Transverse colon (tissue), 4 donors: ENCODE measurements at regions not wholly inside any gene's neighbourhood (a gene's known extent, or its start where the extent isn't known, plus 50 kb on each side); places are given as distances from the start of the nearest gene placed in this dataset.

Experiments
- DNase-seq: peaks from one replicate; pipeline ENCODE4 v3.0.0-alpha.2; 2019
- H3K27ac ChIP-seq, 4 donors: fragments of 200-600 bp; sonication (generic); 2 replicates each; pipeline ENCODE4 v1.5.1; 2016 to 2018; ENCODE audit warnings: inconsistent platforms in 4 of 4
- H3K27me3 ChIP-seq: fragments of 200-600 bp; sonication (generic); 2 replicates; pipeline ENCODE4 v1.5.1; 2017; ENCODE audit warnings: inconsistent platforms
- H3K36me3 ChIP-seq, 4 donors: fragments of 200-600 bp; sonication (generic); 2 replicates each; pipeline ENCODE4 v1.5.1; 2017 to 2019; ENCODE audit warnings: inconsistent platforms in 4 of 4
- H3K4me1 ChIP-seq, 4 donors: fragments of 200-600 bp; sonication (generic); 2 replicates each; pipeline ENCODE4 v1.5.1; 2017 to 2020; ENCODE audit warnings: inconsistent platforms in 4 of 4
- H3K4me3 ChIP-seq, 4 donors: fragments of 200-600 bp; sonication (generic); 1 replicate in 1 of 4; 2 replicates in 3 of 4; pipeline versions ENCODE4 v1.5.1 to v1.6.1; 2017 to 2019; ENCODE audit warnings: inconsistent platforms in 4 of 4
- H3K9me3 ChIP-seq, 2 donors: fragments of 200-600 bp; sonication (generic); 2 replicates each; pipeline ENCODE4 v1.5.1; 2017 to 2019; ENCODE audit warnings: inconsistent platforms in 2 of 2
- EP300 ChIP-seq: sonication (generic); formaldehyde crosslinking; IDR thresholded peaks from one replicate; pipeline ENCODE4 v1.6.1; 2017; ENCODE audit warnings: antibody characterized with exemption, low read depth
- POLR2A ChIP-seq: fragments of 450-650 bp; IDR thresholded peaks from one replicate; pipeline ENCODE4 v1.6.1; 2016; ENCODE audit warnings: antibody characterized with exemption, mild to moderate bottlenecking, moderate library complexity
- POLR2AphosphoS5 ChIP-seq, 3 donors: sonication (generic); formaldehyde crosslinking; IDR thresholded peaks; one replicate each; pipeline ENCODE4 v1.6.1; 2016; ENCODE audit warnings: antibody characterized with exemption in 3 of 3
- WGBS, 2 donors: methylation state at CpG; one replicate each; pipeline ENCODE4 v1.1.5; 2018; ENCODE audit warnings: low coverage in 1 of 2; 5-methylcytosine and 5-hydroxymethylcytosine counted together
- in situ Hi-C, 4 donors: fragments of 200-750 bp; cut with MboI; loops; one replicate each; pipeline versions ENCODE4 v1.15.0 to v1.15.1; 2017; ENCODE audit warnings: low sequenced_read_pairs in 3 of 4, low pct_ligation_motif_present in 1 of 4, low pct_unique_long_range_greater_than_20kb in 1 of 4
- intact Hi-C: fragments of 100-400 bp; cut with DNase I; formaldehyde crosslinking; loops from one replicate; pipeline ENCODE4 v1.15.1; 2023; ENCODE audit warnings: low total_unique reads
- TF ChIP-seq, protein P1 (sequence below), 5 experiments: fragments of 200-600 bp in 3 of 5; fragments of 450-650 bp in 2 of 5; sonication (generic) in 3 of 5; IDR thresholded peaks; 1 replicate in 2 of 5; 2 replicates in 3 of 5; pipeline ENCODE4 v1.5.1; 2016 to 2017; ENCODE audit warnings: antibody characterized with exemption in 5 of 5, inconsistent platforms in 3 of 5, mild to moderate bottlenecking in 2 of 5, moderate library complexity in 1 of 5

DNA sequence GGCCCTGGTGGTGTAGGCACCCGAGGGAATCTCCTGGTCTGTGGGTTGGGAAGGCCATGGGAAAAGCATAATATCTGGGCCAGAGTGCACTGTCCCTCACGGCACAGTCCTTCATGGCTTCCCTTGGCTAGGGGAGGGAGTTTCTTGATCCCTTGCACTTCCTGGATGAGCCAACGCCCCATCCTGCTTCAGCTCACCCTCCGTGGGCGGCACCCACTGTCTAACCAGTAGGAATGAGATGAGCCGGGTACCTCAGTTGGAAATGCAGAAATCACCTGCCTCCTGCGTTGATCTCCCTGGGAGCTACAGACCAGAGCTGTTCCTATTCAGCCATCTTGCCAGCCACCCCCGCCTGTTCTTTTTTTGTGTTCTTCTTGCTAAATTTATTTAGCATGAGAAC is 134.4 kb downstream of the LEPR start:
- H3K36me3 ChIP-seq, result no peaks in the 10 kb centered on the region
- H3K27me3 ChIP-seq, result no peaks in the 10 kb centered on the region
- peaks cover 0 to 2% of the 10 kb centered on the region in 2 donors for H3K9me3 ChIP-seq
- no peak overlapping the region for H3K27ac ChIP-seq
- no peak overlapping the region for H3K4me3 ChIP-seq
- no peak for DNase-seq
- in situ Hi-C loops (no loop called here), intact Hi-C loops (no loop called here)
- TF ChIP-seq, protein P1, sequence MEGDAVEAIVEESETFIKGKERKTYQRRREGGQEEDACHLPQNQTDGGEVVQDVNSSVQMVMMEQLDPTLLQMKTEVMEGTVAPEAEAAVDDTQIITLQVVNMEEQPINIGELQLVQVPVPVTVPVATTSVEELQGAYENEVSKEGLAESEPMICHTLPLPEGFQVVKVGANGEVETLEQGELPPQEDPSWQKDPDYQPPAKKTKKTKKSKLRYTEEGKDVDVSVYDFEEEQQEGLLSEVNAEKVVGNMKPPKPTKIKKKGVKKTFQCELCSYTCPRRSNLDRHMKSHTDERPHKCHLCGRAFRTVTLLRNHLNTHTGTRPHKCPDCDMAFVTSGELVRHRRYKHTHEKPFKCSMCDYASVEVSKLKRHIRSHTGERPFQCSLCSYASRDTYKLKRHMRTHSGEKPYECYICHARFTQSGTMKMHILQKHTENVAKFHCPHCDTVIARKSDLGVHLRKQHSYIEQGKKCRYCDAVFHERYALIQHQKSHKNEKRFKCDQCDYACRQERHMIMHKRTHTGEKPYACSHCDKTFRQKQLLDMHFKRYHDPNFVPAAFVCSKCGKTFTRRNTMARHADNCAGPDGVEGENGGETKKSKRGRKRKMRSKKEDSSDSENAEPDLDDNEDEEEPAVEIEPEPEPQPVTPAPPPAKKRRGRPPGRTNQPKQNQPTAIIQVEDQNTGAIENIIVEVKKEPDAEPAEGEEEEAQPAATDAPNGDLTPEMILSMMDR (IDR thresholded peaks at IDR 0.05), result no peak
- no peak for TF ChIP-seq POLR2A
- no peak for TF ChIP-seq POLR2AphosphoS5 (IDR thresholded peaks at IDR 0.05)
- no peak for TF ChIP-seq EP300
- 83 to 86% methylated on average over 1 to 8 of the region's 8 CpGs for WGBS, 2 donors
- H3K4me1 ChIP-seq, result no peaks in the 10 kb centered on the region

DNA sequence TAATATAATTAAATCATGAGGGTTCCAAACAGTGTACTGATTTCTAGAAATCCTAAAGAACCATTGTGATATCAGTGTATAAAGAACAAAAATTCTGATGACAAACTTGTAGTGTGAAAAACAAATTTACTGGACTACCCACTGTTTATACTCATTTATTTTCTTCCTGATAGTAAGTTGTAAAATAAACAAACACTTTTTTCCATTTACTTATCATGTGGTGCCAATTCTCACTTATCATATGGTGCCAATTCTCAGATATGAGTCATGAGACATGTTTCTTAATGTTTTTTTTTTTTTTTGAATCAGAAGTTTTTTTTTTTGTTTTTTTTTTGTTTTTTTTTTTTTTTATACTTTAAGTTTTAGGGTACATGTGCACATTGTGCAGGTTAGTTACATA is 137.7 kb downstream of the LEPR start:
- intact Hi-C loops, result no loop called here
- no peaks in the 10 kb centered on the region for H3K4me1 ChIP-seq
- H3K27me3 ChIP-seq, result no peaks in the 10 kb centered on the region
- no peaks in the 10 kb centered on the region for H3K36me3 ChIP-seq
- TF ChIP-seq, protein P1 (IDR thresholded peaks at IDR 0.05), result no peak
- no peak for TF ChIP-seq POLR2A
- no peak for TF ChIP-seq EP300
- TF ChIP-seq POLR2AphosphoS5 (IDR thresholded peaks at IDR 0.05), result no peak
- H3K9me3 ChIP-seq, result peaks cover 0 to 2% of the 10 kb centered on the region in 2 donors
- no peak overlapping the region for H3K27ac ChIP-seq
- DNase-seq, result no peak
- in situ Hi-C loops, result no loop called here
- H3K4me3 ChIP-seq, result no peak overlapping the region

DNA sequence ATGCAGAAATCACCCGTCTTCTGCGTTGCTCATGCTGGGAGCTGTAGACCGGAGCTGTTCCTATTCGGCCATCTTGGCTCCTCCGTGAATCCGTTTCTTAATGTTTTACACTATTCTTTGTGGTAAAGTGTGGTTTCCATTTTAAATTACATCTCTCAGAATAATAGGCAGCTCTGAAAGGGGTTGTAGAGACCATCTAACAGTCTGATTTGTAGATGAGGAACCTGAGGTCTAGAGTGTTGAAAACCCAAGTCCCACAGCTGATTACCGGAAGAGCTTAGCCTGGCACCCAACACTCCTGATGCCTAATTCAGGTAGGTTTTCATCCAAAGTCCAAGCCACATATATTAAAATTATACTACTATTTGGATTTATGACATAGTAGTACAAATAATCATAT is 144.0 kb downstream of the LEPR start:
- Histone ChIP-seq H3K4me1 (no peaks in the 10 kb centered on the region), H3K4me3 (no peak overlapping the region), H3K27me3 (no peaks in the 10 kb centered on the region), H3K9me3 (no peaks in the 10 kb centered on the region), H3K27ac (no peak overlapping the region), H3K36me3 (no peaks in the 10 kb centered on the region)
- in situ Hi-C loops, result no loop called here
- WGBS, 2 donors, result 91% methylated on average over 7 of the region's 7 CpGs; no CpG with 5 or more reads in 1 of the 2 donors
- intact Hi-C loops, result no loop called here
- no peak for DNase-seq
- TF ChIP-seq, protein P1 (IDR thresholded peaks at IDR 0.05), result no peak

DNA sequence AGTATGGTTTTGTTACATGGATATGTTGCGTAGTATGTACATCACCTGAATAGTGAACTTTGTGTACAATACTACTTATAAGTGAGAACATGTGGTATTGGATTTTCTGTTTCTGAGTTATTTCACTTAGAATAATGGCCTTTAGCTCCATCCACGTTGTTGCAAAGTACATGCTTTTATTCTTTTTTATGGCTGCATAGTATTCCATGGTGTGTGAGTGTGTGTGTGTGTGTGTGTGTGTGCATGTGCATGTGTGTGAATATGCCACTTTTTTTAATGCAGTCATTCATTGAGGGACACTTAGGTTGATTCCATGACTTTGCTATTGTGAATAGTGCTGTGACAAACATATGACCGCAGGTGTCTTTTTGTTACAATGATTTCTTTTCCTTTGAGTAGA is 147.8 kb downstream of the LEPR start:
- in situ Hi-C loops (no loop called here), intact Hi-C loops (no loop called here)
- no peaks in the 10 kb centered on the region for H3K27me3 ChIP-seq
- TF ChIP-seq POLR2AphosphoS5 (IDR thresholded peaks at IDR 0.05), result no peak
- TF ChIP-seq, protein P1 (IDR thresholded peaks at IDR 0.05), result no peak
- TF ChIP-seq POLR2A, result no peak
- no peak for TF ChIP-seq EP300
- 67 to 73% methylated on average over 3 of the region's 3 CpGs for whole genome bisulfite sequencing, 2 donors
- H3K9me3 ChIP-seq, result no peaks in the 10 kb centered on the region
- DNase-seq, result no peak
- H3K4me3 ChIP-seq, result no peak overlapping the region
- no peaks in the 10 kb centered on the region for H3K36me3 ChIP-seq
- no peaks in the 10 kb centered on the region for H3K4me1 ChIP-seq
- no peak overlapping the region for H3K27ac ChIP-seq
